ENCODE measurements at regions not wholly inside any gene's neighbourhood (a gene's known extent, or its start where the extent isn't known, plus 50 kb on each side); places are given as distances from the start of the nearest gene placed in this dataset.

- CTCF ChIA-PET = interaction anchor here (0.7 kb wide), 1 partner anchor 603 kb away, joined by 3 read pairs; no protein-coding TSS in a partner anchor
- ATAC-seq (no peak), DNase-seq (ENCODE audit: low spot score) (no peak)
- TF ChIP-seq E2F4 (CRISPR knock-in tag; IDR thresholded peaks at IDR 0.05; ENCODE audit: borderline replicate concordance, low read depth) = no peak
- no peak for TF ChIP-seq NFYB (CRISPR knock-in tag; conservative IDR thresholded peaks at IDR 0.05; ENCODE audit: low read depth)
- no peak for TF ChIP-seq ARID4B (CRISPR knock-in tag; IDR thresholded peaks at IDR 0.05; ENCODE audit: borderline replicate concordance)
- TF ChIP-seq ELF4 (CRISPR knock-in tag; IDR thresholded peaks at IDR 0.05; ENCODE audit: low read depth) = no peak
- TF ChIP-seq JUN (CRISPR knock-in tag; IDR thresholded peaks at IDR 0.05) = no peak
- no peak for TF ChIP-seq CREM (CRISPR knock-in tag; IDR thresholded peaks at IDR 0.05)
- TF ChIP-seq RORB (CRISPR knock-in tag; IDR thresholded peaks at IDR 0.05) = no peak
- TF ChIP-seq E2F5 (CRISPR knock-in tag; IDR thresholded peaks at IDR 0.05) = no peak
- TF ChIP-seq SOX15 (CRISPR knock-in tag; IDR thresholded peaks at IDR 0.05) = no peak
- no peak for TF ChIP-seq NR1H2 (CRISPR knock-in tag; IDR thresholded peaks at IDR 0.05)
- no peak for TF ChIP-seq NFE2L1 (CRISPR knock-in tag; IDR thresholded peaks at IDR 0.05)
- no peak for TF ChIP-seq ZNF423 (CRISPR knock-in tag; IDR thresholded peaks at IDR 0.05)
- no peak for TF ChIP-seq HMGA2 (CRISPR knock-in tag; IDR thresholded peaks at IDR 0.05)
- TF ChIP-seq HMGXB4 (CRISPR knock-in tag; IDR thresholded peaks at IDR 0.05) = no peak
- no peak for TF ChIP-seq E2F1 (CRISPR knock-in tag; IDR thresholded peaks at IDR 0.05)
- no peak for TF ChIP-seq ZBTB43 (CRISPR knock-in tag; IDR thresholded peaks at IDR 0.05)
- TF ChIP-seq CDX4 (CRISPR knock-in tag; IDR thresholded peaks at IDR 0.05; ENCODE audit: borderline replicate concordance) = no peak
- no peak for TF ChIP-seq ZNF232 (CRISPR knock-in tag; IDR thresholded peaks at IDR 0.05)
- POLR2A ChIA-PET = interaction anchor here (0.7 kb wide), 1 partner anchor 1581 kb away, joined by 3 read pairs; no protein-coding TSS in a partner anchor
- H3K36me3 Mint-ChIP-seq = peaks cover 29% of the 10 kb centered on the region
- H3K4me3 Mint-ChIP-seq = no peak overlapping the region
- peaks cover 5% of the 10 kb centered on the region for H3K4me1 Mint-ChIP-seq
- H3K27ac Mint-ChIP-seq = no peak overlapping the region
- H3K27me3 Mint-ChIP-seq (ENCODE audit: low read depth) = peaks cover 16% of the 10 kb centered on the region; the same call in 1 of the 2 replicates
- H3K9me3 Mint-ChIP-seq = peaks cover 52% of the 10 kb centered on the region
Measured at GRCh38 chr10:7507887-7508726, 97.3 kb upstream of the SFMBT2 start.
